Fibroblast of lung (primary cell): ENCODE measurements at regions not wholly inside any gene's neighbourhood (a gene's known extent, or its start where the extent isn't known, plus 50 kb on each side); places are given as distances from the start of the nearest gene placed in this dataset.
A peak's percentile ranks its signal among the peaks of the same experiment; 100 is the strongest.

Experiments used
- DNase-seq, 2 donors: peaks; one replicate each; pipeline versions ENCODE4 v3.0.0 to v3.0.0-alpha.2; 2010; ENCODE audit warnings: low read depth in 2 of 2
- H2AFZ ChIP-seq: 2 replicates; pipeline ENCODE4 v1.5.1; 2012; ENCODE audit warnings: low read length, control low read depth, inconsistent platforms
- H3K27ac ChIP-seq: 2 replicates; pipeline ENCODE4 v1.5.1; 2011; ENCODE audit warnings: low read length, control low read depth; ENCODE audit not compliant: insufficient read depth
- H3K27me3 ChIP-seq: 2 replicates; pipeline ENCODE4 v1.5.1; 2011; ENCODE audit warnings: mild to moderate bottlenecking, low read length; ENCODE audit not compliant: control insufficient read depth, insufficient read depth
- H3K36me3 ChIP-seq: 2 replicates; pipeline ENCODE4 v1.5.1; 2011; ENCODE audit warnings: low read length; ENCODE audit not compliant: control insufficient read depth, insufficient read depth
- H3K4me1 ChIP-seq: 2 replicates; pipeline ENCODE4 v1.5.1; 2011; ENCODE audit warnings: low read length; ENCODE audit not compliant: control insufficient read depth, insufficient read depth; ENCODE audit errors: extremely low read depth
- H3K4me2 ChIP-seq: 2 replicates; pipeline ENCODE4 v1.5.1; 2011; ENCODE audit warnings: low read length, control low read depth; ENCODE audit not compliant: insufficient read depth; ENCODE audit errors: extremely low read depth
- H3K4me3 ChIP-seq, 4 experiments: fragments of 200-600 bp in 1 of 4; sonication (generic) in 1 of 4; replicated peaks in 1 of 4; 2 replicates each; pipeline ENCODE4 v1.5.1; 2011 to 2016; ENCODE audit warnings: low read length in 4 of 4, low read depth in 3 of 4, mild to moderate bottlenecking in 3 of 4, control low read depth in 2 of 4, inconsistent platforms in 1 of 4, mixed read lengths in 1 of 4; ENCODE audit not compliant: insufficient read depth in 1 of 4; ENCODE audit errors: control extremely low read depth in 1 of 4
- H3K79me2 ChIP-seq: 2 replicates; pipeline ENCODE4 v1.5.1; 2012; ENCODE audit warnings: mild to moderate bottlenecking, low read length, inconsistent platforms; ENCODE audit not compliant: control insufficient read depth, insufficient read depth
- H3K9ac ChIP-seq: 2 replicates; pipeline ENCODE4 v1.5.1; 2011; ENCODE audit warnings: mild to moderate bottlenecking, low read length, control low read depth; ENCODE audit not compliant: insufficient read depth
- H3K9me3 ChIP-seq: 2 replicates; pipeline ENCODE4 v1.5.1; 2012; ENCODE audit warnings: low read depth, low read length; ENCODE audit not compliant: control insufficient read depth, insufficient read depth
- H4K20me1 ChIP-seq: 2 replicates; pipeline ENCODE4 v1.5.1; 2011; ENCODE audit warnings: low read length; ENCODE audit not compliant: control insufficient read depth, insufficient read depth; ENCODE audit errors: extremely low read depth
- CTCF ChIP-seq, 2 donors: IDR thresholded peaks in 1 of 2; conservative IDR thresholded peaks in 1 of 2; 1 replicate in 1 of 2; 2 replicates in 1 of 2; pipeline ENCODE4 v1.5.1; 2011 to 2012; ENCODE audit warnings: low read length in 2 of 2, control low read depth in 1 of 2, inconsistent platforms in 1 of 2, low read depth in 1 of 2, mild to moderate bottlenecking in 1 of 2
- EZH2 ChIP-seq: IDR thresholded peaks from 2 replicates; pipeline ENCODE4 v1.5.1; 2012; ENCODE audit warnings: low read length, control low read depth, mild to moderate bottlenecking; ENCODE audit errors: missing control alignments

GRCh38 chr9:34907044-34907443, 51.0 kb upstream of the PHF24 start:
- no peak overlapping the region for H3K27ac ChIP-seq
- DNase-seq, result no peak
- no peaks in the 10 kb centered on the region for H3K4me1 ChIP-seq
- no peaks in the 10 kb centered on the region for H3K79me2 ChIP-seq
- H3K9ac ChIP-seq, result no peak overlapping the region
- TF ChIP-seq EZH2 (no peak), CTCF (conservative IDR thresholded peaks at IDR 0.05 in 1 of 2, IDR thresholded peaks at IDR 0.05 in 1 of 2; ENCODE audit: low read depth in 1 of 2, low read length in 2 of 2) (no peak)
- no peak overlapping the region for H2AFZ ChIP-seq
- no peak overlapping the region for H3K4me3 ChIP-seq
- H3K36me3 ChIP-seq, result no peaks in the 10 kb centered on the region
- no peak overlapping the region for H3K4me2 ChIP-seq
- H4K20me1 ChIP-seq, result no peaks in the 10 kb centered on the region
- H3K27me3 ChIP-seq, result peaks cover 8% of the 10 kb centered on the region
- H3K9me3 ChIP-seq, result no peaks in the 10 kb centered on the region

DNA sequence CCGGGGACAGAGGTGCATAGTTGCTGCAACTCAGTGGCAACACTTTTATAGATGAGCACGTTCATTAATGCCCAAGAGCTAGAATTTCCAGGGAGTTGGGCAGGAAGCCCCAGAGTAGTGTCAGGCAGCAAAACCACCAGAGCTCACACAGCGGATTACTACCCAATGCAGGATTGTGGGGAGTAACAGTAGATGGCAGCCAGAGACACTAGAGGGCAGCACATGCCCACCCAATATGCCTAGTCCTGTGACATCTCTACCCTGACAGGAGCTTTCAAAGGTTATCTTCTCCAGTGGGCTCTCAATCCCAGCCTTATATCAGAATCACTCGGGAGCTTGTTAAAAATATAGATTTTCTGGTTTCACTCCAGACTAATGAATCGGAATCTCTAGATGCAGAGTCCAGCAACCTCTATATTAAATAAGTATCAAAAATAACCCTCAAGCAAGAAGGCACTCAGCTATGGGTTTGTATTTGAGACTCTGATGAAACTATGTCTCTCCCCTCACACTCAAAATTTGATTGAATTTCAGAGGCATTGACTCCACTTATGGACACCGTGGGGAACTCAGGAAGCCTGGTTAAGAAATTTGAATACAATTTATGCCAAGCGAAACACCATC, 58.4 kb upstream of the PHF24 start:
- peak; percentile 45 to 74 for DNase-seq
- Histone ChIP-seq H4K20me1 (no peaks in the 10 kb centered on the region), H3K27ac (no peak overlapping the region), H2AFZ (no peak overlapping the region), H3K9ac (no peak overlapping the region), H3K4me1 (no peaks in the 10 kb centered on the region), H3K9me3 (no peaks in the 10 kb centered on the region), H3K4me3 (no peak overlapping the region), H3K27me3 (peaks cover 14% of the 10 kb centered on the region), H3K4me2 (no peak overlapping the region), H3K36me3 (no peaks in the 10 kb centered on the region), H3K79me2 (no peaks in the 10 kb centered on the region)
- TF ChIP-seq EZH2 (no peak), CTCF (conservative IDR thresholded peaks at IDR 0.05 in 1 of 2, IDR thresholded peaks at IDR 0.05 in 1 of 2; ENCODE audit: low read depth in 1 of 2, low read length in 2 of 2) (peak; percentile 82 to 91)

GRCh38 chr9:34898846-34899245, 59.2 kb upstream of the PHF24 start:
- Histone ChIP-seq H3K4me2 (no peak overlapping the region), H3K9ac (no peak overlapping the region), H3K79me2 (no peaks in the 10 kb centered on the region), H3K9me3 (no peaks in the 10 kb centered on the region), H3K36me3 (no peaks in the 10 kb centered on the region), H3K27ac (no peak overlapping the region), H3K4me1 (no peaks in the 10 kb centered on the region), H2AFZ (no peak overlapping the region), H3K4me3 (no peak overlapping the region), H4K20me1 (no peaks in the 10 kb centered on the region), H3K27me3 (peaks cover 14% of the 10 kb centered on the region)
- DNase-seq, result no peak
- TF ChIP-seq CTCF (conservative IDR thresholded peaks at IDR 0.05 in 1 of 2, IDR thresholded peaks at IDR 0.05 in 1 of 2; ENCODE audit: low read depth in 1 of 2, low read length in 2 of 2) (no peak), EZH2 (peak; percentile 41)
